Renal cortex interstitium (tissue), 11 donors: ENCODE measurements at regions not wholly inside any gene's neighbourhood (a gene's known extent, or its start where the extent isn't known, plus 50 kb on each side); places are given as distances from the start of the nearest gene placed in this dataset.
A peak's percentile ranks its signal among the peaks of the same experiment; 100 is the strongest.

Source experiments
- DNase-seq, 11 donors: peaks; one replicate each; pipeline ENCODE4 v3.0.0-alpha.2; 2013; ENCODE audit warnings: low read depth in 9 of 11, low spot score in 4 of 11; ENCODE audit errors: extremely low read depth in 1 of 11

DNA sequence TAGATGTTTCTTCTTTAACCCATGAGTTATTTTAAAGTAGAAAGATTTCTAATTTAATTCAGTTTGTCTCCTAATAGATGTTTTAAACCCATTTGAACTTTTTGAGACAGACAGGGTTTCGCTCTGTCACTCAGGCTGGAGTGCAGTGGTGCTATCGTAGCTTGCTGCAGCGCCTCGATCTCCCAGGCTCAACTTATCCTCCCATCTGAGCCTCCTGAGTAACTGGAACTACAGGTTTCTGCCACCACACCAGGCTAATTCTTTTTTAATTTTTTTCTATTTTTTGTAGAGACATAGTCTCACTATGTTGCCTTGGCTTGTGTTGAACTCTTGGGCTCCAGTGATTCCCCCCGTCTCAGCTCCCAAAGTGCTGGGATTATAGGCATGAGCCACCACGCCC is 53.0 kb upstream of the RAB18 start:
- no peak for DNase-seq

DNA sequence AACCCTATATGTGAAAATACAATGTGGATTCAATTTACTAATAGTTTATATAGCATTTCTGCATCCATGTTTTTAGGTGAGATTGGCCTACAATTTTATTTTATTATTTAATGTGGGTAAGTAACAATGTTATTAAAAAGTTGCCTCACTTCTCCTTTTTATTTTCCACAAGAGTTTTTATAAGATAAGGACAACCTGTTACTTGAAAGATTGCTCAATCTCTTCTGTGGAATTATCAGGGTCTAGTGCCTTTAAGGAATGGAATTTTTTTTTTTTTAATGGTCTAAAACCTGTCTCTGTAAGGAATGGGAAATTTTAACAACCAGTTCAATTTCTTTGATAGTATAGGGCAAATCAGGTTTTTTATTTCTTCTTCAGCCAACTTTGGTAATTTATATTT is 53.9 kb upstream of the RAB18 start:
- no peak for DNase-seq

DNA sequence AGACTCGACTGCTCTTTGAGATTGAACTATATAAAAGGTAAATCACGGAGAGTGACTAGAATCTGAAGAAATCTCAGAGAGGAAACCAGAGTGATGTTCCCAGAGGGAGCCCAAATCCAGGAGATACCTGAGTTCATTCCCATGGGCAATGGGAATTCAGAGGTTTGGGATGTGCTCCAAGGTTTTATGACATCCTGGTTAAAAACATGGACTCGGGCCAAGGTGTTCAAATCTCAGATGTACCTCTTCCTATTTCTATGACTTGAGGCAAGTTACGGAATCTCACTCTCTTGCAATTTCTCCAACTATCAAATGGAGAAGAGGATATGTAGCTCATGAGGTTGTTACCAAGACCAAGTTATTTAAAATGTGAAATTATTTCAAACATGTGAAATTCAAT is 54.5 kb upstream of the RAB18 start:
- no peak for DNase-seq

DNA sequence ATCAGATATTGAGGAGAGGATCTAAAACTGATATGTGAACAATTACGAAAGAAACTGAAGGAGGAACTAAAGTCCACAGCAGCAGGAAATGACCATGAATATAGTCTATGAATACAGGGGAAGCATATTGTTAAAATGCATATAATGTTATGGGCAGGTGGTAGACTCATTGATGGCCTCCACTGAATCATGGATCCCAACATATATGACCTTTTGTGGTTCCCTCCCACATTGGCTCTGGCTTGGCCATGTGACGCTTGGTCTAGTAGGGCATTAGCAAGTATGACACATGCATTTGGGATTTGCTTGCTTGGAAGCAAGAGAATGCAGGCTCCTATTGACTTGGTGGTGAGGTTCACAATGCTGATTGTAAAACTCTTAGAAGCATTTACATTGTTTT is 55.2 kb upstream of the RAB18 start:
- DNase-seq, result no peak

DNA sequence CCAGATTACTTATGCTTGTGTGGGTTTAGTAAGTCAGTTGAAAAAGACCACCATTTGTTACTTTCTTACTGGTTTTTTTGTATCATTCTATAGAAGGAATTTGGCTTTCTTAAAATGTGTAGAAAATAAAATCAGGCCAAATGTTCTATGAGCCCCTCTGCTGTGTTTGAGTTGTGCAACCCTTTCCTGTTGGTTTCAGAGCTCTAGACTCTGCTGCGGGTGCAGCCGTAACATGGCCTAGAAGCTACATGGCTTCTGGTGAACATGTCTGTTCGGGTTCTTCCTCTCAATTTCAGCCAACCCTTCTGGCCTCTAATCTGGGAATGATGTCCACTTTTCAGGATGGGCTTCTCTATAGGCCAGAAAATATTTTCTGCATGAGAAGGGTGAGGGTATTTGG is 56.6 kb upstream of the RAB18 start:
- DNase-seq, result no peak

DNA sequence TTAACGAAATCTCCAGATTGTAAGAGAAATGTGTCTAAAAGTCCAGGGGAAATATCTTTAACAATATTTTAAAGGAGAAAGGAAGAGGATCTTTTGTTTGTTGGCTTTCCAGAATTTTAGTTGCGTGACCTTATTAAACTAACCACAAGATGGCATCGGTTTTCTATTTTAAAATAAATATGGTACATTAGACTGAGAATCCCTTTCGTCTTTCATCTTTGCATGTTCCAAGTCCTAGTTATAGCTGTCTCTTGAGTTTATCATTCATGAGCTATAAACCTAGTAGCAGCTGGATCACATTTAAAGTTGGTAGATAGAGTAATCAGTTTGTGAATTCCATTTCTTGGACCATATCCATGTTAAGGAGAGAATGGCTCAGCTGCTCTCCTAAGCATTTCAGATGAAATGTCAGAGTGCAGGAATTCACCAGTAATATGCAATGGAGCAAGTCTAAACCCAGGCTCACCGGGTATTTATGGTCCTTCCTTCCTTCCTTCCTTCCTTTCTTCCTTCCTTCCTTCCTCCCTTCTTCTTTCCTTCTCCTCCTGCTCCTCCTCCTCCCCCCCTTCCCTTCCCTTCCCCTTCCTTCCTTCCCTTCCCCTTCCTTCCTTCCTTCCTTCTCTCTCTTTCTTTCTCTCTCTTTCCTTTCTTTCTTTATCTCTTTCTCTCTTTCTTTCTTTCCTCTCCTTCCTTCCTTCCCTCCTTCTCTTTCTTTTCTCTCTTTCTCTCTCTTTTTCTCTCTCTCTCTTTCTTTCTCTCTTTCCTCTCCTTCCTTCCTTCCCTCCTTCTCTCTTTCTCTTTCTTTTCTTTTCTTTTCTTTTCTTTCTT is 57.8 kb upstream of the RAB18 start:
- DNase-seq, result peak in 10 of 11 donors; percentile 3 to 28 (median 12)

DNA sequence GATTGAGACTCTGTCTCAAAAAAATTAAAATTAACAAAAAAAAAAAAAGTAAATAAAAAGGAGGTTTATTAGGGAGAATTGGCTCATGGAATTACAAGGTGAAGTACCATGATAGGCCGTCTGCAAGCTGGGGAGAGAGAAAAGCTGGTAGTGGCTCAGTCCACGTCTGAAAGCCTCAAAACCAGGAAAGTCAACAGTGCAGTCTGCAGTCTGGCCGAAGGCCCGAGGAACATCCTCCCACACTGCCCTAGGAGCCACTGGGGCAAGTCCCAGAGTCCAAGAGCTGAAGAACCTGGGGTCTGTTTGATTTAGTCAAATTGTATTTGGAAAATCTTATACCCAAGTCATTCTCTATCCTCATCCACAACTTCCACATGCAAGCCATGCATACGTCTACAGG is 59.0 kb upstream of the RAB18 start:
- DNase-seq, result no peak

DNA sequence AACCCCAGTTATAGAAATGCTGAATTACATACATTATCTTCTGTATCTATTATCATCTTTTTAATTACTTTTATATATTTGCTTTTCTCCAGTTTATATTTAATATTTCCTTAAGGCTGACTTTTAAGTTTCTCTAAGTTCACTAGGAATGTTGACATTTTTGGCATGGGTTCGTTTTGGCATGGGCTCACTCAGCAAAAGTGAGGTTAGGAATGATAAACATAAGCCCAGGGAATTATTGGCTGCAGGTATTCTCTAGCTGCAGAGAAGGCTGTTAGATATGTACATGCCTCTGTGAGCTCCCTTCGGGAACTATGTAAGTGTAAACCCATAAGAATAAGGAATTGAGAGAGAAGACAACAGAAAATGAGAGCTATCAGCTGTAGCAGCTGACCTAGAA is 63.6 kb upstream of the RAB18 start:
- DNase-seq, result no peak

DNA sequence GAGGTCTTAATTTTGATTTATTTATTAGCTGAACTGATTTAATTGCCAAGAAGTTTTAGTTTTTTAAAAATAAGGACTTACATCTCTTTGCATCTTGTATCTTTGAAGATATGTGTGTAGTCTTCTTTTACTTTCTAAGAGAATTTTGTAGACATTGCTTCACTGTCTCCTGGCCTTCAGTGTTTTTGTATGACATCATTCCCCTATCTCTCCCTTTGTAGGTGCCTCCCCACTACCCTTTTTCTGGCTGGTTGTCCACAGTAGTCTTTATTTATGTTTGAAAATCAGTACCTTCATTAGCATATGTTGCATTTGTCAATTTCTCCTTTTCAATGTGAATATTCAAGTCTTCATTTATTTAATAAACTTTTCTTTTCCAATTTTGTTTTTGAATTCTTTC is 64.1 kb upstream of the RAB18 start:
- DNase-seq, result no peak

DNA sequence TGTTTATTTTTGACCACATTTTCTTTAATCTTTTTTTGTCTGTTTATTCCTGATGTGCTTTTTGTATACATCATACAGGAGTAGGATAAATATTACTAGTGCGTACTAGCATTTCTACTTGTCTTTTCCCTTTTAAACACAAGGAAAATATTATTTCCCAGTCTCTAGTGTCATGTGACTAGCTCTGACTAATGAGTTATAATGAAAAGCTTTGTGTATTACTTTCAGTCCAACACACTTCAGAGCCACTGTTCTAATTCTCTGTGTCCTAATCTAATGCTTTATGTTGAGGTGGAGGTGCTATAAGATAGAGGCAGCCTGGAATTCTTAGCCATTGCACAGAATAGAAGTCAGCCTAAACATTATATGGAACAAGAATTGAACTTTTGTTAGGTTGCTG is 65.0 kb upstream of the RAB18 start:
- no peak for DNase-seq

DNA sequence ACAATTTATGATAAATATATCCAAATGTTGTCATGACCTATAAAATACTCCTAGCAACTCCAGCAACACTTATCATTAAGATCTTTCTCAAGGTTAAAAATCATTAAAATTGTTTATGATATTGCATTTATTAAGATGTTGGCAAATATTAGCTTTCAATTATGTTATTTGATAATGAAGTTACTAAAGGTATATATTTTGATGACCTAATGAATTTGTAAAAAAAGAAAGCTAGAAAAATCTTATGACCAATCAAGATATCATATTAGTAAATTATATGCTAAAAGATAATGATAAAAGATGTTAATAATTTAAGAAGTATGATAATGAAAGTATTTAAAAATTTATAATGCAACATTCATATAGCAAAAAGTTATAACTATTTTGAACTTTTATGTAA is 66.3 kb upstream of the RAB18 start:
- DNase-seq, result no peak

DNA sequence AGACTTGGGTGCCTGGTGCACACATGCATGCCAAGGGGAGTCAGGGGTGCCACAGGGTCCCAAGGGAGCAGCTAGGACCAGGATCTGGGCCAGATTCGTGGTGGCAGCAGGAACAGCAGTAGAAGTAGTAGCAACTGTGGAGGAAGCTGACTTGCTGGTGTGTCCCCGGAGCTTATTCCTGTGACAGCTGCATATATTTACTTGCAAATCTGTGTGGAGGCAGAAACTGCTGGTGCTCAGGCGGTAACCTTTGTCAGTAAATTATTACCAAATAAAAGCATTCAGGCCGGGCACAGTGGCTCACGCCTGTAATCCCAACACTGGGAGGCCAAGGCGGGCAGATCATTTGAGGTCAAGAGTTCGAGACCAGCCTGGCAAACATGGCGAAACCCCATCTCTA is 67.4 kb upstream of the RAB18 start:
- DNase-seq, result no peak

DNA sequence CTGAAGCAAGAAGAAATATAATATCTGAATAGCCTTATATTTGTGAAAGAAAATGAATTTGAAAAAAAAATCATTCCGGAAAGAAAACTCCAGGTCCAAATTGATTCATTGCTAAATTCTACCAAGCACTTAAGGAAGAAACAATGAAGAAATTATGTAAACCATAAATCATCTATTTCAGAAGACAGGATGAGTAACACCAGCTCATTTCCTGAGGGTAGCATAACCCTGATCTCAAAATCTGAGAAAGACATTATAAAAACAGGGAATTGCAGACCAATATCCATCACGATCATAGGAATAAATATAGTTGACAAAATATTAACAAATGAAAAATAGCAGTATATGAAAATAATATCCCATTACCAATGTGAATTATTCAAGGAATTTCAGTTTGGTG is 70.1 kb upstream of the RAB18 start:
- DNase-seq, result no peak

DNA sequence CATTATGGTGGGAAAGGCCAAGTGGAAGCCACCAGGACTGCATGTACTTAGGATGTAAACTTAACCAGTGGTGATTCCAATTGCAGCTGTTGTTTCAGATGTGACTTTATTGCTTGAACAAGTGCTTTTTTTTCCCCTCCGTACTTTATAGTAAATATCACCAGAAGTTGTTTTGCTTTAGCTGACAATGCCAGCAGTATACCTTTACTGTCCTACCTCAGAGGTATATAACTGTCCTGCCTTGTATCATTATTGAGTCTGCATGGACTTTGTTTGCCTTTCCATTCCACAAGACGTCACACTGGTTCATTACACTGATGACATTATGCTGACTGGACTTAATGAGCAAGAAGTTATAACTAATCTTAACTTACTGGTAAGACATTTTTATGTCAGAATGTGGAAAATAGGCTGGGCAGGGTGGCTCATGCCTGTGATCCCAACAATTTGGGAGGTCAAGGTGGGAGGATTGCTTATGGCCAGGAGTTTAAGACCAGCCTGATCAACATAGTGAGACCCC is 77.1 kb upstream of the RAB18 start:
- DNase-seq, result no peak

DNA sequence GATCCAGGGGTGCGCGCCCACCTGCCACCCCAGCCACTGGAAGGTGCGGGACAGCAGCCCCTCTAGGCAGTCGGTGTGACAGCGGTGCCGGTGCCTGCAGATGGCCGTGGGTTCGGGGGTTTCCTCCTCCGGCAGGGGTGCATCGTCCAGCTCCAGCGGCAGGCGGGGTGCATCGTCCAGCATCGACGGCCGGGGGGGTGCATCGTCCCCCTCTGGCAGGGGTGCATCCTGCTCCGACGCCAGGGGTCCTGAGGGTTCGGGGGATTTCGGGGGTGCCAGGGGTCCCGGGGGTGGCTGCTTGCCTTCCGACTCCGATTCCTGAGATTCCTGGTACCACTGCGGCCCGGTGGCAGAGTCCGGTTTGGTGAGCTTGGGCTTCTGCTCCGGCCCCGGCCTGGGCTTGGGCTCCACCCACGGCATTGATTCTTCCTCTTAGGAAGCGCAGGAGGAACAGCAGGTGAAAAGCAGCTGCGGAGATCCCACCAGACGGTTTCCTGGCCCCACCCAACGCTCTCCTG is 90.2 kb upstream of the RAB18 start:
- DNase-seq, result no peak

DNA sequence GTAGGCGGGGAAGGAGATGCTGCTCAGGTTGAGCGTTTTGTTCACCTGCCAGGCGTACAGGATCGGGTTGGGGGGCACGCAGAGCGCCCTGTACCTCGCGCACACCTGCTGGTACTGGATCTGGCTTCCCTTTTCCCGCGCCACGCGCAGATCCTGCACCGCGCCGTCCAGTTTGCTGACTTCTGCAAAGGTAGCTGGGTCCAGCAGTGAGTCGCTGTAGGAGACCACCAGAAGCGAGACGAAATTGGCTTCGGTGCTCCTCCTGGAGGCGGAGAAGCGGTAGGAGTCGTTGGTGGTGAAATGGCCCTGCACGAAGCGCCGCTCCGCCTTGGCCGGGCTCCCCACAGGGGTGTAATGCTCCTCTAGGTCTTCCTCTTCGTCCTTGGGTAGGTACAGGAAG is 90.7 kb upstream of the RAB18 start:
- no peak for DNase-seq

DNA sequence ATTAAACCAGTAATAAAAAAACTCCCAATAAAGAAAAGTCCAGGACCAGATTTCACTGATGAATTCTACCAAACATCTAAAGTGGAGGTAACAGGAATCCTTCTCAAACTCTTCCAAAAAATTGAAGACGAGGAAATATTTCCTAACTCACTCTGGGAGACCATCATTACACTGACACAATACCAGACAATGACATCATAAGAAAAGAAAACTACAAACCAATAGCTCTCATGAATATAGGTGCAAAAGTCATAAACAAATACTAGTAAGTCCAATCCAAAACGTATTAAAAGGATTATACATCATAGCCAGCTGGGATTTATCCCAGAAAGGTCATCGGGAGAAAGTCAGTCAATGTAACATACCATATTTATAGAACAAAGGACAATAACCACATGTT is 94.0 kb upstream of the RAB18 start:
- DNase-seq, result no peak

DNA sequence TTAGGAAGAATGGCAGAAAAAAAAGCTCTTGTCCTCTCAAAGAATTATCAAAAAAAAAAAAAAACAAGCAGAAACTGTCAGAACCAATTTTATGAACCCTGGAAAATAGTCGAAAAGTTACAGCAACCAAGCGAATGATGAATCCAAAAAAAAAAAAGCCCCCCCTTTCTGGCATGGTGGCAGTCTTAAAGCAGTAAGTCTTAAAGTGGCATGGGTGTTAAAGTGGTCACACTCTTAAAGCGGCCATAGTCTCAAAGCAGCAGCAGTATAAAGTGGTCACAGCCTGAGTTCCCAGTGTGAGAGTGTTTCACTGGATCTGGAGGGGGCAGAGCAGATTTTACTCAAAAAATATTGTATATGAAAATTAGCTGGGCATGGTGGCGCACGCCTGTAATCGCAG is 96.8 kb upstream of the RAB18 start:
- no peak for DNase-seq

DNA sequence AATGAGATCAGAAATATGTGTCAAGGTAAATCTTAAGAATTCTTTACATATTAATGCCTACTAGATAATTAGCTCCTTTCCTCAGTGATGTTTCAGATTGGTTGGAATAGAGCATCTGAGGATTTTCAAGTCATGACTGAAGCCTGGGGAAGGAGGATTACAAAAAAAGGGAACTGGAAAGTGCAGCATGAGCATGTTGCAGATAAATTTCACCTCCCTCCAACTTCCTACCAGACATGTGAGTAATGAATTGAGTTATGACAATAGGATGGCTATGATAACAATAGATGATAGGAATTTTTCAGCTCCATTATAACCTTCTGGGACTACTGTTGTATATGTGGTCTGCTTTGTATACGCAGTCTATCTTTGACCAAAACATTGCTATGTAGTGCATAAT is 104.2 kb upstream of the RAB18 start:
- DNase-seq, result no peak

DNA sequence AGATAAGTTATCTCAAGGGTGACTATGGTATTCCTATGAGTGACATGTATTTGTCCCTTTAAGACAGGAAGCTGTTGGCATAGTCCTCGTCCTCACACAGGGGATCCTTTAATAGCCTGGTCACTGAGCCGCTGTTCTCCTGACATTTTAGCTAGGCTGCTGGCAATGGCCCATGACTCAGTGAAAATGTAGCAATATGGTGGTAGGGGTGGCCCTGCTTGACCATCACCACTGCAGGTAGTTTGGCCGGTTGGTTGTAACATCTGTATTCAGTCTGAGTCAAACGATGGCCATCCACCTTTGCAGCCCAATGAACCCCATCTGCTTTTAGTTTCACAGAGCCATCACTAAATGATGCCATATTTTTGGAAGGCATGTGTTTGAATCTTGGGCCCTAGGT is 110.1 kb upstream of the RAB18 start:
- no peak for DNase-seq

DNA sequence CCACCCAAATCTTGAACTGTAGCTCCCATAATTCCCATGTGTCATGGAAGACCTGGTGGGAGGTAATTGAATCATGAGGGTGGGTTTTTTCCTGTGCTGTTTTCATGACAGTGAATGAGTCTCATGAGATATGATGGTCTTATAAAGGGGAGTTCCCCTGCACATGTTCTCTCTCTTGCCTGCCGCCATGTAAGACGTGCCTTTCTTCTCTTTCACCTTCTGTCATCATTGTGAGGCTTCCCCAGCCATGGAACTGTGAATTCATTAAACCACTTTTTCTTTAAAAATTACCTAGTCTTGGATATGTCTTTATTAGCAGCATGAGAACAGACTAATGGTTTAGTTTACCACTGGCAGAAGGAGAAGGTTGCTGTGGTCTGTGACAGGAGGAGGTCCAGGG is 111.5 kb upstream of the RAB18 start:
- DNase-seq, result no peak
